ENCODE measurements at regions not wholly inside any gene's neighbourhood (a gene's known extent, or its start where the extent isn't known, plus 50 kb on each side); places are given as distances from the start of the nearest gene placed in this dataset.

GRCh38 chr6:163753430-163753829 is 338.9 kb downstream of the QKI start:
- TF ChIP-seq POLR2A (IDR thresholded peaks at IDR 0.05; ENCODE audit: borderline replicate concordance, extremely low read depth, insufficient read depth, insufficient read length) (no peak), CTCF (IDR thresholded peaks at IDR 0.05 in 2 of 3, conservative IDR thresholded peaks at IDR 0.05 in 1 of 3; ENCODE audit: borderline replicate concordance in 1 of 3, insufficient read depth in 1 of 3, low read depth in 2 of 3, low read length in 2 of 3) (no peak), ZNF274 (IDR thresholded peaks at IDR 0.05; ENCODE audit: low read depth, low read length) (no peak), ELF1 (IDR thresholded peaks at IDR 0.05; ENCODE audit: borderline replicate concordance, low read depth) (no peak), POLR2AphosphoS5 (IDR thresholded peaks at IDR 0.05; ENCODE audit: low read depth, low read length) (no peak), SIN3A (IDR thresholded peaks at IDR 0.05; ENCODE audit: low read depth) (no peak), JUND (IDR thresholded peaks at IDR 0.05) (no peak), EZH2 (IDR thresholded peaks at IDR 0.05) (no peak), SRF (IDR thresholded peaks at IDR 0.05; ENCODE audit: low read depth) (no peak), REST (IDR thresholded peaks at IDR 0.05; ENCODE audit: low read depth) (no peak)
